ENCODE measurements at regions not wholly inside any gene's neighbourhood (a gene's known extent, or its start where the extent isn't known, plus 50 kb on each side); places are given as distances from the start of the nearest gene placed in this dataset.

DNA sequence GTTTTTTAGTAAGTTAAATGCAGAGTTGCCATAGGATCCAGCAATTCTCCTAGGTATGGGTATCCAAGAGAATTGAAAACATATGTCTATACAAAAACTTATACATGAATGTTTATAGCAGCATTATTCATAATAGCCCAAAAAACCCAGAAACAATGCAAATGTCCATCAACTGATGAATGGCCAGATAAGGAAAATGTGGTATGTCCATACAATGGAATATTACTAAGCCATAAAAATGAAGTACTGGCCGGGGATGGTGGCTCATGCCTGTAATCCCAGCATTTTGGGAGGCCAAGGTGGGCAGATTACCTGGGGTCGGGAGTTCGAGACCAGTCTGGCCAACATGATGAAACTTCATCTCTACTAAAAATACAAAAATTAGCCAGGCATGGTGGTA, 156.1 kb upstream of the PSMD7 start:
- no peak for TF ChIP-seq POLR2AphosphoS5 (IDR thresholded peaks at IDR 0.05)
- no peak for TF ChIP-seq CTCF (IDR thresholded peaks at IDR 0.05)
